ENCODE measurements at regions not wholly inside any gene's neighbourhood (a gene's known extent, or its start where the extent isn't known, plus 50 kb on each side); places are given as distances from the start of the nearest gene placed in this dataset.
"Not testable (repeated sequence)": the region's sequence is repeated elsewhere in the genome, so short reads cannot be mapped to it uniquely, and the experiment has no call there.

- Histone ChIP-seq H3K27ac (ENCODE audit: low read length) (no peak overlapping the region), H3K9me3 (replicated peaks; ENCODE audit: insufficient read depth, low read length) (no peaks in the 10 kb centered on the region), H3K36me3 (replicated peaks; ENCODE audit: insufficient read depth, low read length) (no peaks in the 10 kb centered on the region), H3K27me3 (replicated peaks; ENCODE audit: insufficient read depth, low read length) (no peaks in the 10 kb centered on the region), H3K4me1 (ENCODE audit: low read length) (no peaks in the 10 kb centered on the region), H3F3A (ENCODE audit: insufficient read depth, low read length) (no peaks in the 10 kb centered on the region), H3K79me2 (ENCODE audit: low read length) (no peaks in the 10 kb centered on the region), H3K9me2 (replicated peaks; ENCODE audit: insufficient read depth, low read length) (no peaks in the 10 kb centered on the region), H4K20me1 (ENCODE audit: insufficient read depth, low read length) (no peaks in the 10 kb centered on the region), H3K4me3 (ENCODE audit: low read length) (no peak overlapping the region), H3K4me2 (ENCODE audit: low read depth, low read length) (no peak overlapping the region), H3K9ac (ENCODE audit: low read length) (no peak overlapping the region), H2AFZ (ENCODE audit: low read length) (no peak overlapping the region)
- no peak for DNase-seq
- TF ChIP-seq, protein P1, sequence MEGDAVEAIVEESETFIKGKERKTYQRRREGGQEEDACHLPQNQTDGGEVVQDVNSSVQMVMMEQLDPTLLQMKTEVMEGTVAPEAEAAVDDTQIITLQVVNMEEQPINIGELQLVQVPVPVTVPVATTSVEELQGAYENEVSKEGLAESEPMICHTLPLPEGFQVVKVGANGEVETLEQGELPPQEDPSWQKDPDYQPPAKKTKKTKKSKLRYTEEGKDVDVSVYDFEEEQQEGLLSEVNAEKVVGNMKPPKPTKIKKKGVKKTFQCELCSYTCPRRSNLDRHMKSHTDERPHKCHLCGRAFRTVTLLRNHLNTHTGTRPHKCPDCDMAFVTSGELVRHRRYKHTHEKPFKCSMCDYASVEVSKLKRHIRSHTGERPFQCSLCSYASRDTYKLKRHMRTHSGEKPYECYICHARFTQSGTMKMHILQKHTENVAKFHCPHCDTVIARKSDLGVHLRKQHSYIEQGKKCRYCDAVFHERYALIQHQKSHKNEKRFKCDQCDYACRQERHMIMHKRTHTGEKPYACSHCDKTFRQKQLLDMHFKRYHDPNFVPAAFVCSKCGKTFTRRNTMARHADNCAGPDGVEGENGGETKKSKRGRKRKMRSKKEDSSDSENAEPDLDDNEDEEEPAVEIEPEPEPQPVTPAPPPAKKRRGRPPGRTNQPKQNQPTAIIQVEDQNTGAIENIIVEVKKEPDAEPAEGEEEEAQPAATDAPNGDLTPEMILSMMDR (IDR thresholded peaks at IDR 0.05; ENCODE audit: low read length): no peak
- TF ChIP-seq EZH2phosphoT487 (IDR thresholded peaks at IDR 0.05; ENCODE audit: low read length): no peak
- no peak for TF ChIP-seq EZH2 (optimal IDR thresholded peaks at IDR 0.05; ENCODE audit: low read depth, low read length)
Measured at GRCh38 chr2:161486111-161486510, 70.0 kb downstream of the TBR1 start.

GRCh38 chr2:161488131-161488699 is 72.1 kb downstream of the TBR1 start:
- Histone ChIP-seq H3K79me2 (ENCODE audit: low read length) (no peaks in the 10 kb centered on the region), H3K4me3 (ENCODE audit: low read length) (no peak overlapping the region), H3K9me2 (replicated peaks; ENCODE audit: insufficient read depth, low read length) (no peaks in the 10 kb centered on the region), H2AFZ (ENCODE audit: low read length) (no peak overlapping the region), H4K20me1 (ENCODE audit: insufficient read depth, low read length) (no peaks in the 10 kb centered on the region), H3K36me3 (replicated peaks; ENCODE audit: insufficient read depth, low read length) (no peaks in the 10 kb centered on the region), H3K27ac (ENCODE audit: low read length) (no peak overlapping the region), H3K4me2 (ENCODE audit: low read depth, low read length) (no peak overlapping the region), H3K27me3 (replicated peaks; ENCODE audit: insufficient read depth, low read length) (no peaks in the 10 kb centered on the region), H3K4me1 (ENCODE audit: low read length) (no peaks in the 10 kb centered on the region), H3K9me3 (replicated peaks; ENCODE audit: insufficient read depth, low read length) (no peaks in the 10 kb centered on the region), H3F3A (ENCODE audit: insufficient read depth, low read length) (no peaks in the 10 kb centered on the region), H3K9ac (ENCODE audit: low read length) (no peak overlapping the region)
- no peak for DNase-seq
- TF ChIP-seq EZH2 (optimal IDR thresholded peaks at IDR 0.05; ENCODE audit: low read depth, low read length) (no peak), EZH2phosphoT487 (IDR thresholded peaks at IDR 0.05; ENCODE audit: low read length) (no peak)
- TF ChIP-seq, protein P1 (IDR thresholded peaks at IDR 0.05; ENCODE audit: low read length): no peak

DNA sequence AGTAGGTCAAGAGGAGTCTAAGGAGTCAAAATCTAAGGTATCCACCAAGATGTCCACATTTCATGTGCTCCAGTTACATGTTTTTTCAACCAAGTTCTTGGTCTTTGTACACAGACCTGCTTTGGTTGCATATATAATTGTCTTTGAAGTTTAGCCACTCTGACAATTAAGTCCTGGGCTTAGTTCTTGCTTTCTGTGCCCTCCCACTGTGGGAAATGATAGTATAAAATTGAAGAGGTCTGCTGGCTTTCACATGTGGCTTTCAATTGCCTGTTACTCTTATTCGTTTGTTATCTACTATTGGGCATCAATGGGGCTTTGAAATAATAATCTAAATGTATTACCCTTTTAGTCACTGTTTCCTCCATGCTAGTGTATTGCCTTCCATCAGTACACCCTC is 72.8 kb downstream of the TBR1 start:
- no peaks in the 10 kb centered on the region for H3K9me3 ChIP-seq (replicated peaks; ENCODE audit: insufficient read depth, low read length)
- no peaks in the 10 kb centered on the region for H3K79me2 ChIP-seq (ENCODE audit: low read length)
- no peak overlapping the region for H3K9ac ChIP-seq (ENCODE audit: low read length)
- no peak for DNase-seq
- no peaks in the 10 kb centered on the region for H3F3A ChIP-seq (ENCODE audit: insufficient read depth, low read length)
- H4K20me1 ChIP-seq (ENCODE audit: insufficient read depth, low read length): no peaks in the 10 kb centered on the region
- no peaks in the 10 kb centered on the region for H3K36me3 ChIP-seq (replicated peaks; ENCODE audit: insufficient read depth, low read length)
- H3K4me1 ChIP-seq (ENCODE audit: low read length): no peaks in the 10 kb centered on the region
- no peak overlapping the region for H3K4me3 ChIP-seq (ENCODE audit: low read length)
- H3K4me2 ChIP-seq (ENCODE audit: low read depth, low read length): no peak overlapping the region
- H3K27me3 ChIP-seq (replicated peaks; ENCODE audit: insufficient read depth, low read length): no peaks in the 10 kb centered on the region
- H3K9me2 ChIP-seq (replicated peaks; ENCODE audit: insufficient read depth, low read length): no peaks in the 10 kb centered on the region
- H2AFZ ChIP-seq (ENCODE audit: low read length): no peak overlapping the region
- TF ChIP-seq EZH2 (optimal IDR thresholded peaks at IDR 0.05; ENCODE audit: low read depth, low read length) (no peak), EZH2phosphoT487 (IDR thresholded peaks at IDR 0.05; ENCODE audit: low read length) (no peak)
- TF ChIP-seq, protein P1 (IDR thresholded peaks at IDR 0.05; ENCODE audit: low read length): no peak
- no peak overlapping the region for H3K27ac ChIP-seq (ENCODE audit: low read length)

DNA sequence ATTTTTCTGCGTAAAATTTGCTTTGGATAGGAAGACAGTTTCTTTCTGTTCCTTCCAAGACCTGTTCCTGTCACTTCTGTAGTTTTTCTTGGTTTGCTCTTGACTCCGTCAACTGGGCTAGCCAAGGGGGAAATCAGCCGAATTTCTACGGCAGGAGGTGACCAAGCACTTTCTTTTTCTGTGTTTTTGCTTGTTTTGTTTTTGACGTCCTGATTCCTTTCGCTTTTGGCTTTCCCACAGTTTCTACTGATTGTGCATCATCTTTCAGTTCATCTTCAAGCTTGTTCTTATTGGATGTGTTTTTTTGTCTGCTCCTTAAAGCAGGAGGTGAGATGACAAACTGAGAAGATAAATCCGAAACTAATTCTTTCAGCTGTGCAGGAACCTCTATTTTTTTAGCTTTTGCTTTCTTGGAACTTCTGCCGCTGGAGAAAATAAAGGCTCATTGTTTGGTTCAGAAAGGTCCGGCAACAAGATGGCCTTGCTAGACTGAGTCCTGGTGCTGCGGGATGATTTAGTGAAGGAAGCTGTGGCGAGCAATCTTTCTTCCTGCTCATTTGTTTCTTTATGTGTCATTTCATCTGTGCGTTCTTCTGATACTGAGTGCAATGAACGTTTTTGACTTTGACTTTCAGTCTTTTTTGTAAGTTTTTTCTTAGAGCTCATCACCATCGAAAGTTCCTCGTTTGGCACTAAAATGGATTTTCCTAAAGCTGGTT is 85.0 kb downstream of the TBR1 start:
- not testable (repeated sequence) for H3F3A ChIP-seq (ENCODE audit: insufficient read depth, low read length); H3K27me3 ChIP-seq (replicated peaks; ENCODE audit: insufficient read depth, low read length); H3K79me2 ChIP-seq (ENCODE audit: low read length); H3K27ac ChIP-seq (ENCODE audit: low read length); H3K9me2 ChIP-seq (replicated peaks; ENCODE audit: insufficient read depth, low read length); H3K36me3 ChIP-seq (replicated peaks; ENCODE audit: insufficient read depth, low read length); H3K9ac ChIP-seq (ENCODE audit: low read length); H3K4me1 ChIP-seq (ENCODE audit: low read length); H4K20me1 ChIP-seq (ENCODE audit: insufficient read depth, low read length); H3K9me3 ChIP-seq (replicated peaks; ENCODE audit: insufficient read depth, low read length)
- Histone ChIP-seq H3K4me2 (ENCODE audit: low read depth, low read length) (peak overlapping the region; percentile 45; the same call in 1 of the 2 replicates), H3K4me3 (ENCODE audit: low read length) (peak overlapping the region; percentile 58), H2AFZ (ENCODE audit: low read length) (peak overlapping the region; percentile 42)
- peak; percentile 80 for DNase-seq

DNA sequence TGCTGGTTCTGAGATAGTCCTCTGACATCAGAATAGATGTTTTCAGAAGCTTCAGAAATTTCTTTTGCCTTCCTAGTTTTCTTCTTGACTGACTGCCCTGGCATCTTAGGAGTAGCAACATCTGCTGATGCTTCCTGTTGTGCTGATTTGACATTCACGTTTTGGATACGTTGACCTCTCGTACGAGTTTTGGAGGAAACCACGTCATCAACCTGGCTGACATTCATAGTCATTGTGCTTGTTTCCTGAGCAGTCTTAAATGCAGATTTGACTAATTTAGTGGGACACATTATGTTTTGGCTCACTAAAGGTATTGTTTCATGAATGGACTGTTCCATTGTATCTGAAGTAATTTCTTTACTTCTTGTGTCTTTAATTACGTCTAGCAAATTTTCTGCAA is 86.2 kb downstream of the TBR1 start:
- H3K4me3 ChIP-seq (ENCODE audit: low read length); DNase-seq; H3K27me3 ChIP-seq (replicated peaks; ENCODE audit: insufficient read depth, low read length); H3K79me2 ChIP-seq (ENCODE audit: low read length); H4K20me1 ChIP-seq (ENCODE audit: insufficient read depth, low read length); H3K27ac ChIP-seq (ENCODE audit: low read length); H2AFZ ChIP-seq (ENCODE audit: low read length); H3K4me2 ChIP-seq (ENCODE audit: low read depth, low read length); H3K9ac ChIP-seq (ENCODE audit: low read length); H3K9me2 ChIP-seq (replicated peaks; ENCODE audit: insufficient read depth, low read length); H3K9me3 ChIP-seq (replicated peaks; ENCODE audit: insufficient read depth, low read length); H3K4me1 ChIP-seq (ENCODE audit: low read length); H3F3A ChIP-seq (ENCODE audit: insufficient read depth, low read length); H3K36me3 ChIP-seq (replicated peaks; ENCODE audit: insufficient read depth, low read length): not testable (repeated sequence)

Measured in MM.1S (cell line).